Activated CD4-positive, alpha-beta T cell treated with anti-CD3 and anti-CD28 coated beads, Interleukin-2, amount 10 ng/mL, durations not matched to agents 7 days and 5 days (primary cell): ENCODE measurements at regions not wholly inside any gene's neighbourhood (a gene's known extent, or its start where the extent isn't known, plus 50 kb on each side); places are given as distances from the start of the nearest gene placed in this dataset.
A peak's percentile ranks its signal among the peaks of the same experiment; 100 is the strongest.

Experiments
- CTCF ChIA-PET: fragments of 350-600 bp; sonication (Branson Sonifier 250); formaldehyde crosslinking; loops from one replicate; lab custom pipeline; 2021; ENCODE audit warnings: antibody characterized with exemption; lab: Charles Lee
- POLR2A ChIA-PET: fragments of 350-600 bp; sonication (Branson Sonifier 250); formaldehyde crosslinking; loops from one replicate; lab custom pipeline; 2021; ENCODE audit warnings: antibody characterized with exemption; lab: Charles Lee
- DNase-seq: peaks from one replicate; pipeline ENCODE4 v3.0.0-alpha.2; 2020
- H3K27ac Mint-ChIP-seq: one replicate; pipeline ENCODE4 v1.8.0; 2021; ENCODE audit warnings: mild to moderate bottlenecking, moderate library complexity, mixed read lengths
- H3K27me3 Mint-ChIP-seq: one replicate; pipeline ENCODE4 v1.8.0; 2021; ENCODE audit warnings: mixed read lengths
- H3K36me3 Mint-ChIP-seq: one replicate; pipeline ENCODE4 v1.8.0; 2021; ENCODE audit warnings: low read depth, mixed read lengths
- H3K4me1 Mint-ChIP-seq: one replicate; pipeline ENCODE4 v1.8.0; 2021; ENCODE audit warnings: mixed read lengths
- H3K4me3 Mint-ChIP-seq: one replicate; pipeline ENCODE4 v1.8.0; 2021; ENCODE audit warnings: mild to moderate bottlenecking, moderate library complexity, mixed read lengths
- H3K9me3 Mint-ChIP-seq: one replicate; pipeline ENCODE4 v1.8.0; 2021; ENCODE audit warnings: mixed read lengths

DNA sequence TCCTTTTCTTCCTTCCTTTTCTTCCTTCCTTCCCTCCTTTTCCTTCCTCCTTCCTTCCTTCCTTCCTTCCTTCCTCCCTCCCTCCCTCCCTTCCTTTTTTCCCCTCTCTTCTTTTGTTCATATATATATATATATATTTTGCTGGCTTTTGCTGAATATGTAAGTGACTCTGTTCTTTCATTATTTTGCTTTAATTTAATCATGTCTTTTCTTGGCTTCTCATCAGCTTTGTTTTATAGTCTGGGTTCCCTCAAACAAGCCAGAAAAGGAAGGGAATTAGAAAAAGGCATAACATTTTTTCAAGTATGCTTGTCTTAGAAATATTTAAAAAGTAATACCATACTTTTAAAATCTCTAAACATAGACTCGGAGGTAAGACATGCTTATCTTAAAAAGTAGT is 219.9 kb upstream of the ATXN7L3B start:
- Mint-ChIP-seq H3K9me3 (no peaks in the 10 kb centered on the region), H3K27me3 (no peaks in the 10 kb centered on the region)

GRCh38 chr12:74319886-74320285 is 217.7 kb upstream of the ATXN7L3B start:
- CTCF ChIA-PET = no interaction called here
- Mint-ChIP-seq H3K27ac (no peak overlapping the region), H3K9me3 (no peaks in the 10 kb centered on the region), H3K4me3 (no peak overlapping the region), H3K36me3 (no peaks in the 10 kb centered on the region), H3K27me3 (no peaks in the 10 kb centered on the region), H3K4me1 (no peaks in the 10 kb centered on the region)
- POLR2A ChIA-PET = no interaction called here
- no peak for DNase-seq

More for the DNA sequence above, 219.9 kb upstream of the ATXN7L3B start:
- Mint-ChIP-seq H3K27ac (no peak overlapping the region), H3K36me3 (no peaks in the 10 kb centered on the region), H3K4me1 (no peaks in the 10 kb centered on the region), H3K4me3 (no peak overlapping the region)
- POLR2A ChIA-PET = no interaction called here
- CTCF ChIA-PET = no interaction called here
- DNase-seq = no peak

DNA sequence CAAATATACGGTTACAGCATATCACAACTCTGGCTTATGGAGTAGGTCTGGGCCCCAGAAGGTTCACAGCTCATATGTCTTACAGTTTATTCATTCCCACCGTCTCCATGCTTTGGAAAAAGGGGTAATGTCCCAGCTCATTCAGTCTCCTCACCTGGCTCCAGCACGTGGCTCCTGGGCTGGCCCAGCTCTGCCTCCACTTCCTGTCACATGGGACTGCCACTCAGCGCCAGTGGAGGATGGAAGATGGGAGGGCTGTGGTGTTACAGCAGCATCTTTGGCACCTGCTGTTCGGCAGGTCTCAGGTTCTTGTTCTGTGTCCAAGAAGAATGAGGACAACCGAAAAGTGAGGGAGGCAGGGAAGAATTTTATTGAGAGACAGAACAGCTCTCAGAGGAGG is 216.3 kb upstream of the ATXN7L3B start:
- no peaks in the 10 kb centered on the region for H3K27me3 Mint-ChIP-seq

DNA sequence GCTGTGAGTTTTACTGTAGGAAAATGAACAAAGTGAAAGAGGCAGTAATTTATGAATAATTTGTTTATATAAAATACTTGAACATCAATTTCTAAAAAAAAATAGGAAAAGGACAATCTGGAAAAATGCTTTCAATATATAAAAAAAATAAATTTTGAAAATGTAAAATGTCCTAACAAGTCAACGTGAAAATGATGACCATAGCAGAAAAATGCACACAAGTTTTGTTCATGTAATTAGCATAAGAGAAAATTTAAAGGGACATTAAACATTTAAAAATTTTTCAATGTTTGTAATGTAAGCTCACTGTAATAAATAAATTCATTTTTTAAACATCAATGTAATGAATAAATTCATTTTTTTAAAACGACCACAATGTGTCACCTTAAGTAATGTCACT is 214.8 kb upstream of the ATXN7L3B start:
- H3K36me3 Mint-ChIP-seq = no peaks in the 10 kb centered on the region
- H3K4me1 Mint-ChIP-seq = no peaks in the 10 kb centered on the region
- no peaks in the 10 kb centered on the region for H3K9me3 Mint-ChIP-seq
- H3K27me3 Mint-ChIP-seq = no peaks in the 10 kb centered on the region
- no peak for DNase-seq
- ChIA-PET POLR2A (no interaction called here), CTCF (no interaction called here)
- H3K4me3 Mint-ChIP-seq = no peak overlapping the region
- no peak overlapping the region for H3K27ac Mint-ChIP-seq

More for the DNA sequence above, 216.3 kb upstream of the ATXN7L3B start:
- DNase-seq = no peak
- ChIA-PET POLR2A (no interaction called here), CTCF (no interaction called here)
- Mint-ChIP-seq H3K4me1 (no peaks in the 10 kb centered on the region), H3K4me3 (no peak overlapping the region), H3K27ac (no peak overlapping the region), H3K36me3 (no peaks in the 10 kb centered on the region), H3K9me3 (no peaks in the 10 kb centered on the region)

GRCh38 chr12:74328623-74329022 is 209.0 kb upstream of the ATXN7L3B start:
- CTCF ChIA-PET = no interaction called here
- Mint-ChIP-seq H3K27me3 (no peaks in the 10 kb centered on the region), H3K36me3 (no peaks in the 10 kb centered on the region), H3K27ac (no peak overlapping the region), H3K9me3 (no peaks in the 10 kb centered on the region), H3K4me1 (no peaks in the 10 kb centered on the region), H3K4me3 (no peak overlapping the region)
- POLR2A ChIA-PET = no interaction called here
- no peak for DNase-seq

- no peak overlapping the region for H3K4me3 Mint-ChIP-seq
- H3K27me3 Mint-ChIP-seq = no peaks in the 10 kb centered on the region
- no peaks in the 10 kb centered on the region for H3K4me1 Mint-ChIP-seq
- DNase-seq = no peak
- ChIA-PET CTCF (no interaction called here), POLR2A (no interaction called here)
- no peak overlapping the region for H3K27ac Mint-ChIP-seq
- no peaks in the 10 kb centered on the region for H3K36me3 Mint-ChIP-seq
- no peaks in the 10 kb centered on the region for H3K9me3 Mint-ChIP-seq
These were observed 202.9 kb upstream of the ATXN7L3B start for GRCh38 chr12:74334780-74335179.

- H3K4me3 Mint-ChIP-seq = no peak overlapping the region
- no peak overlapping the region for H3K27ac Mint-ChIP-seq
- H3K9me3 Mint-ChIP-seq = no peaks in the 10 kb centered on the region
These were observed 199.7 kb upstream of the ATXN7L3B start for GRCh38 chr12:74337951-74338350.

GRCh38 chr12:74339211-74339610 is 198.4 kb upstream of the ATXN7L3B start:
- Mint-ChIP-seq H3K36me3 (no peaks in the 10 kb centered on the region), H3K4me1 (no peaks in the 10 kb centered on the region), H3K27me3 (no peaks in the 10 kb centered on the region), H3K9me3 (no peaks in the 10 kb centered on the region), H3K27ac (no peak overlapping the region), H3K4me3 (no peak overlapping the region)
- ChIA-PET POLR2A (no interaction called here), CTCF (interaction anchor here (0.6 kb wide), 1 partner anchor 237 kb away, joined by 3 read pairs; no protein-coding TSS in a partner anchor)
- no peak for DNase-seq

More at GRCh38 chr12:74337951-74338350, 199.7 kb upstream of the ATXN7L3B start:
- no peak for DNase-seq
- CTCF ChIA-PET = no interaction called here
- POLR2A ChIA-PET = no interaction called here
- Mint-ChIP-seq H3K36me3 (no peaks in the 10 kb centered on the region), H3K27me3 (no peaks in the 10 kb centered on the region), H3K4me1 (no peaks in the 10 kb centered on the region)

DNA sequence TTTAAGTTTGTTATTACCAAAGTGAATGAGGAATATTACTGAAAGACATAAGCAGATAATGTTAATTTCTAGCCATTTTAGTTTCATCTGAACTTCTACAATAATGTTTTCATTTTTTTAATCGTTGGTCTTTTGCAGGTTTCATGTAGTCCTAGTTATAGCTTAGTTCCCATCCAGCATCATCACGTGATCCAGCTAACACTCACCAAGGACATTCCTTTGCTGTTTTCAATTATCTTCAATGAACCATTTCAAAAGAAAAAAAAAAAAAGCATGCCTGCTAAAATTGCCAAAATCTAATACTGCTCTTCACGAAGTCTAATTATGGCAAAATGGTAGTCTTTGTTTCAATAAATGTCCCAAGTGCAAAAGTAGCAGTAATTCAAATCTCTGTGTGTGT is 187.7 kb upstream of the ATXN7L3B start:
- no peaks in the 10 kb centered on the region for H3K27me3 Mint-ChIP-seq
- no peaks in the 10 kb centered on the region for H3K9me3 Mint-ChIP-seq
- H3K27ac Mint-ChIP-seq = no peak overlapping the region
- CTCF ChIA-PET = no interaction called here
- no peak overlapping the region for H3K4me3 Mint-ChIP-seq
- H3K36me3 Mint-ChIP-seq = no peaks in the 10 kb centered on the region
- no peaks in the 10 kb centered on the region for H3K4me1 Mint-ChIP-seq
- DNase-seq = no peak
- POLR2A ChIA-PET = no interaction called here

DNA sequence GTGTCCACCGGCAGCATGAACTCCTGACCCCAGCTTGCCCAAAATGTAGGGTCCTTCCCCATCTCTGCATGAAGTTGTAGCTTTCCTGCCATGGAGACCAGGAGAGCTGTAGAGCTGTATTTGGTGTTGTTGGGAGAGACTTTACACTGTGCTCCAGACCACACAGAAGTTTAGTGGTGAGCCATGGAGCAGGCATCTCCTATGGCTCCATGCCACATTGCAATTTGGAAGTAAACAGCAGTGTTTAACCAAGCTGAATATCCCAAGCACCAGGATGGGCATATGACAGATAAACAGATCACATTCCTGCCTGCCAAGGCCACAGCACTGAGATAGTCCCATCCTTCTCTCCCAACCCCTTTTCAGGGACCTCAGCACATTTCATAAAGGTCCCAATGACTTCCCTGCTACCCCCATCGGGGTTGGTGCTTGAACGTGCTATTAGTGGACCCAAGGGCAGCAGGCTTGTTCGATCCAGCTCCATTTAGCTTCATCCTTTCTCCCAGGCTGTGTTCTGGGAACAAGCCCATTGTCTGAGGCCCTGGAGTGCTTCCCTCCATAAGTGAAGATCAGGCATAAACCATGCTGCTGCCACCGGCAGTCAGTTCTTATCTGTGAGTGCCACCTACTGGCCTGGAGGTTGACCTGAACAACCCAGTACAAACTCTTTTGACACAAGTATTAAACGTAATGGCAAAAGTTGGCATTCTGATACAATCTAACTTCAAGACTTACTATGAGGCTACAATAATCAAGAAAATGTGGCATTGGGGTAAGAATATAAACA is 172.3 kb upstream of the ATXN7L3B start:
- CTCF ChIA-PET = no interaction called here

GRCh38 chr12:74370608-74371216 is 166.9 kb upstream of the ATXN7L3B start:
- Mint-ChIP-seq H3K36me3 (no peaks in the 10 kb centered on the region), H3K27me3 (no peaks in the 10 kb centered on the region), H3K9me3 (no peaks in the 10 kb centered on the region), H3K27ac (no peak overlapping the region), H3K4me1 (no peaks in the 10 kb centered on the region), H3K4me3 (no peak overlapping the region)
- DNase-seq = no peak
- CTCF ChIA-PET = no interaction called here
- POLR2A ChIA-PET = no interaction called here

More for the DNA sequence above, 172.3 kb upstream of the ATXN7L3B start:
- Mint-ChIP-seq H3K27ac (no peak overlapping the region), H3K4me3 (no peak overlapping the region), H3K9me3 (no peaks in the 10 kb centered on the region), H3K27me3 (no peaks in the 10 kb centered on the region), H3K36me3 (no peaks in the 10 kb centered on the region), H3K4me1 (no peaks in the 10 kb centered on the region)
- POLR2A ChIA-PET = no interaction called here
- peak; percentile 11 for DNase-seq

DNA sequence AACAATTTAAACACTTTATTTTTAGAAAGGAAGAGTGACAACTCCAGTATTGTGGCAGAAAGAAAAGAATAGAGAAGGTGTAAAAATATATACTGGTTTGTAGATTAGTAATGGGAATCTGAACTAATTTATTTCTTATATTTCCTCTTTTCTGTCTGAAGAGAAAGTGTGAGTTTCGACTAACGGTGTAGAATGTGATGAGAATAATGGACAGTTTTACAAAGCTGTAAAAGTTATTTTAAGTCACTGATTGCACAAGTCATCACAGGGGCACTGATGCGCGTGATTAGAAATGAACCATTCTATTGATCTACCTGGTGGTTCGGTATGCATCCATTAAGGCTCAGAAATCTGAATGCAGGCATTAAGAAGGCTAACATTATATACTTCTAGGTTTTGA is 158.5 kb upstream of the ATXN7L3B start:
- Mint-ChIP-seq H3K9me3 (no peaks in the 10 kb centered on the region), H3K4me1 (no peaks in the 10 kb centered on the region), H3K27ac (no peak overlapping the region), H3K4me3 (no peak overlapping the region), H3K27me3 (no peaks in the 10 kb centered on the region), H3K36me3 (no peaks in the 10 kb centered on the region)
- no peak for DNase-seq
- ChIA-PET CTCF (no interaction called here), POLR2A (no interaction called here)

DNA sequence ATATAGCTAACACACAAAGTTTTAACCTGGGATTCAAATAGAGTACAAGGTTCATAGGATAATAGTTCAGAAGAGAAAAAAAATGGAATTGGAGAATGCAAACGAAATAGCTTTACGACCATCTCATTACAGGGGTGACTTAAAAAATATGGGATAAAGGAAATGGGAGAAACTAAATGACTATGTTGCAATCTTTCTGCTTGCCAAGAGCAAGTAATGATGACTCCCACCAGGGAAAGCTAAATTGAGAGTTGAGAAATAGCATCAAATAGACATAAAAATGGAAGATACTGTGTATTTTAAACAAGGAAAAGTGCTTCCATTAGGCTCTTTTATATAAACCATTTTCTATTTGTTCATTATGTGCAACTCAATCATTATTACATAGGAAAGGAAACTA is 155.7 kb upstream of the ATXN7L3B start:
- CTCF ChIA-PET = no interaction called here
- no peak overlapping the region for H3K4me3 Mint-ChIP-seq
- no peaks in the 10 kb centered on the region for H3K36me3 Mint-ChIP-seq
- DNase-seq = no peak
- no peaks in the 10 kb centered on the region for H3K27me3 Mint-ChIP-seq
- H3K9me3 Mint-ChIP-seq = no peaks in the 10 kb centered on the region
- POLR2A ChIA-PET = no interaction called here
- no peak overlapping the region for H3K27ac Mint-ChIP-seq
- no peaks in the 10 kb centered on the region for H3K4me1 Mint-ChIP-seq
